Activated naive CD4-positive, alpha-beta T cell treated with anti-CD3 and anti-CD28 coated beads for 36 hours (primary cell): ENCODE measurements at regions not wholly inside any gene's neighbourhood (a gene's known extent, or its start where the extent isn't known, plus 50 kb on each side); places are given as distances from the start of the nearest gene placed in this dataset.

ENCODE experiments used
- CTCF ChIA-PET: fragments of 350-600 bp; sonication (Branson Sonifier 250); formaldehyde crosslinking; loops from one replicate; lab custom pipeline; 2021; ENCODE audit warnings: antibody characterized with exemption; lab: Charles Lee
- DNase-seq: peaks from one replicate; pipeline ENCODE4 v3.0.0-alpha.2; 2020
- H3K27ac Mint-ChIP-seq: one replicate; pipeline ENCODE4 v1.8.0; 2021; ENCODE audit warnings: mild to moderate bottlenecking, mixed read lengths
- H3K27me3 Mint-ChIP-seq: one replicate; pipeline ENCODE4 v1.8.0; 2021; ENCODE audit warnings: low read depth, mixed read lengths
- H3K36me3 Mint-ChIP-seq: one replicate; pipeline ENCODE4 v1.8.0; 2021; ENCODE audit warnings: low read depth, mixed read lengths
- H3K4me1 Mint-ChIP-seq: one replicate; pipeline ENCODE4 v1.8.0; 2021; ENCODE audit warnings: low read depth, mixed read lengths
- H3K4me3 Mint-ChIP-seq: one replicate; pipeline ENCODE4 v1.8.0; 2021; ENCODE audit warnings: mild to moderate bottlenecking, moderate library complexity, mixed read lengths
- H3K9me3 Mint-ChIP-seq: one replicate; pipeline ENCODE4 v1.8.0; 2021; ENCODE audit warnings: mixed read lengths
- intact Hi-C: fragments of 100-400 bp; cut with micrococcal nuclease; formaldehyde crosslinking; loops from one replicate; pipeline ENCODE4 v1.15.1; 2023

GRCh38 chr16:82240111-82240510 is 70.1 kb upstream of the MPHOSPH6 start:
- intact Hi-C loops: no loop called here
- H3K9me3 Mint-ChIP-seq: peaks cover 11% of the 10 kb centered on the region
- no peak overlapping the region for H3K4me3 Mint-ChIP-seq
- no peaks in the 10 kb centered on the region for H3K4me1 Mint-ChIP-seq
- H3K27ac Mint-ChIP-seq: no peak overlapping the region
- H3K27me3 Mint-ChIP-seq: peaks cover 19% of the 10 kb centered on the region
- DNase-seq: no peak
- H3K36me3 Mint-ChIP-seq: no peaks in the 10 kb centered on the region
- CTCF ChIA-PET: interaction anchor here (2.2 kb wide), 1 partner anchor 9 kb away, joined by 13 read pairs; no protein-coding TSS in a partner anchor

GRCh38 chr16:82236875-82237274 is 66.9 kb upstream of the MPHOSPH6 start:
- H3K27me3 Mint-ChIP-seq: peaks cover 17% of the 10 kb centered on the region
- H3K27ac Mint-ChIP-seq: no peak overlapping the region
- CTCF ChIA-PET: interaction anchor here (0.5 to 0.7 kb wide), 2 partner anchors 19 to 414 kb away, joined by 3 to 4 read pairs; no protein-coding TSS in a partner anchor
- H3K4me3 Mint-ChIP-seq: no peak overlapping the region
- H3K36me3 Mint-ChIP-seq: no peaks in the 10 kb centered on the region
- no peaks in the 10 kb centered on the region for H3K4me1 Mint-ChIP-seq
- H3K9me3 Mint-ChIP-seq: no peaks in the 10 kb centered on the region
- no peak for DNase-seq
- intact Hi-C loops: no loop called here

GRCh38 chr16:82236415-82236814 is 66.4 kb upstream of the MPHOSPH6 start:
- DNase-seq: no peak
- Mint-ChIP-seq H3K4me1 (no peaks in the 10 kb centered on the region), H3K4me3 (no peak overlapping the region), H3K27me3 (peaks cover 14% of the 10 kb centered on the region), H3K9me3 (no peaks in the 10 kb centered on the region), H3K36me3 (no peaks in the 10 kb centered on the region), H3K27ac (no peak overlapping the region)
- intact Hi-C loops: no loop called here
- CTCF ChIA-PET: interaction anchor here (0.7 kb wide), 1 partner anchor 19 kb away, joined by 3 read pairs; no protein-coding TSS in a partner anchor

- H3K27ac Mint-ChIP-seq: no peak overlapping the region
- DNase-seq: no peak
- H3K9me3 Mint-ChIP-seq: no peaks in the 10 kb centered on the region
- CTCF ChIA-PET: interaction anchor here (1.2 kb wide), 1 partner anchor 298 kb away, joined by 3 read pairs; no protein-coding TSS in a partner anchor
- intact Hi-C loops: no loop called here
- H3K4me1 Mint-ChIP-seq: no peaks in the 10 kb centered on the region
- no peak overlapping the region for H3K4me3 Mint-ChIP-seq
- H3K27me3 Mint-ChIP-seq: peaks cover 14% of the 10 kb centered on the region
- no peaks in the 10 kb centered on the region for H3K36me3 Mint-ChIP-seq
Observed at GRCh38 chr16:82232806-82233205, 62.8 kb upstream of the MPHOSPH6 start.

GRCh38 chr16:82231008-82231787 is 61.2 kb upstream of the MPHOSPH6 start:
- Mint-ChIP-seq H3K9me3 (no peaks in the 10 kb centered on the region), H3K4me1 (no peaks in the 10 kb centered on the region), H3K36me3 (no peaks in the 10 kb centered on the region), H3K4me3 (no peak overlapping the region), H3K27ac (no peak overlapping the region), H3K27me3 (peaks cover 12% of the 10 kb centered on the region)
- no peak for DNase-seq
- intact Hi-C loops: loop anchor here (2.0 kb wide), 2 partner anchors 60 to 200 kb away; partner anchors contain the start of gene MPHOSPH6
- CTCF ChIA-PET: interaction anchor here (0.6 to 2.7 kb wide), 24 partner anchors 9 to 608 kb away, joined by 3 to 24 read pairs (median 4); partner anchors contain the start of gene MPHOSPH6

- CTCF ChIA-PET: interaction anchor here (0.7 to 2.7 kb wide), 26 partner anchors 9 to 342 kb away, joined by 3 to 24 read pairs (median 3); partner anchors contain the start of gene MPHOSPH6
- intact Hi-C loops: loop anchor here (1.0 to 2.0 kb wide), 4 partner anchors 59 to 340 kb away; partner anchors contain the start of gene MPHOSPH6
- H3K27ac Mint-ChIP-seq: no peak overlapping the region
- H3K4me1 Mint-ChIP-seq: no peaks in the 10 kb centered on the region
- no peaks in the 10 kb centered on the region for H3K9me3 Mint-ChIP-seq
- no peak overlapping the region for H3K4me3 Mint-ChIP-seq
- DNase-seq: peak; percentile 79
- H3K27me3 Mint-ChIP-seq: peaks cover 16% of the 10 kb centered on the region
- no peaks in the 10 kb centered on the region for H3K36me3 Mint-ChIP-seq
Observed at GRCh38 chr16:82229800-82230619, 60.0 kb upstream of the MPHOSPH6 start.

- peaks cover 21% of the 10 kb centered on the region for H3K27me3 Mint-ChIP-seq
- CTCF ChIA-PET: interaction anchor here (1.2 kb wide), 1 partner anchor 37 kb away, joined by 3 read pairs; no protein-coding TSS in a partner anchor
- no peak for DNase-seq
- no peaks in the 10 kb centered on the region for H3K4me1 Mint-ChIP-seq
- H3K36me3 Mint-ChIP-seq: no peaks in the 10 kb centered on the region
- no peaks in the 10 kb centered on the region for H3K9me3 Mint-ChIP-seq
- no peak overlapping the region for H3K27ac Mint-ChIP-seq
- no peak overlapping the region for H3K4me3 Mint-ChIP-seq
- intact Hi-C loops: no loop called here
Observed at GRCh38 chr16:82226327-82226726, 56.3 kb upstream of the MPHOSPH6 start.

- H3K9me3 Mint-ChIP-seq: no peaks in the 10 kb centered on the region
- intact Hi-C loops: no loop called here
- H3K36me3 Mint-ChIP-seq: no peaks in the 10 kb centered on the region
- peaks cover 17% of the 10 kb centered on the region for H3K27me3 Mint-ChIP-seq
- CTCF ChIA-PET: interaction anchor here (1.2 to 1.8 kb wide), 2 partner anchors 9 to 212 kb away, joined by 3 to 6 read pairs; no protein-coding TSS in a partner anchor
- no peak overlapping the region for H3K4me3 Mint-ChIP-seq
- no peak for DNase-seq
- H3K27ac Mint-ChIP-seq: no peak overlapping the region
- H3K4me1 Mint-ChIP-seq: no peaks in the 10 kb centered on the region
Observed at GRCh38 chr16:82224821-82225220, 54.8 kb upstream of the MPHOSPH6 start.

GRCh38 chr16:82220541-82220940 is 50.5 kb upstream of the MPHOSPH6 start:
- no peak overlapping the region for H3K27ac Mint-ChIP-seq
- no peaks in the 10 kb centered on the region for H3K36me3 Mint-ChIP-seq
- DNase-seq: no peak
- H3K4me1 Mint-ChIP-seq: no peaks in the 10 kb centered on the region
- CTCF ChIA-PET: no interaction called here
- intact Hi-C loops: no loop called here
- peaks cover 4% of the 10 kb centered on the region for H3K27me3 Mint-ChIP-seq
- no peaks in the 10 kb centered on the region for H3K9me3 Mint-ChIP-seq
- no peak overlapping the region for H3K4me3 Mint-ChIP-seq
